WERI-Rb-1 (cell line): ENCODE measurements at regions not wholly inside any gene's neighbourhood (a gene's known extent, or its start where the extent isn't known, plus 50 kb on each side); places are given as distances from the start of the nearest gene placed in this dataset.

Source experiments
- DNase-seq: peaks from one replicate; pipeline ENCODE4 v3.0.0-alpha.2; 2020
- H3K27ac ChIP-seq: fragments of 250-450 bp; sonication (Bioruptor Pico); 2 replicates; pipeline ENCODE4 v1.5.1; 2020; ENCODE audit warnings: mild to moderate bottlenecking, moderate library complexity
- H3K27me3 ChIP-seq: fragments of 250-450 bp; sonication (Bioruptor Pico); 2 replicates; pipeline ENCODE4 v1.5.1; 2021; ENCODE audit warnings: mild to moderate bottlenecking, low read depth, moderate library complexity; ENCODE audit not compliant: insufficient read depth, severe bottlenecking
- H3K36me3 ChIP-seq: fragments of 250-450 bp; sonication (Bioruptor Pico); 2 replicates; pipeline ENCODE4 v1.5.1; 2020; ENCODE audit warnings: mild to moderate bottlenecking, moderate library complexity
- H3K4me3 ChIP-seq: 2 replicates; pipeline ENCODE4 v1.5.1; 2011; ENCODE audit warnings: low read depth, mild to moderate bottlenecking, control low read depth, low read length
- H3K9me3 ChIP-seq: fragments of 250-450 bp; sonication (Bioruptor Pico); 2 replicates; pipeline ENCODE4 v1.5.1; 2021; ENCODE audit warnings: mild to moderate bottlenecking, moderate library complexity; ENCODE audit not compliant: severe bottlenecking
- CTCF ChIP-seq: IDR thresholded peaks from 2 replicates; pipeline ENCODE4 v1.5.1; 2011; ENCODE audit warnings: low read depth, mild to moderate bottlenecking, control low read depth, inconsistent platforms, low read length

GRCh38 chr9:135217836-135218235 is 130.4 kb downstream of the OLFM1 start:
- Histone ChIP-seq H3K27me3 (no peaks in the 10 kb centered on the region), H3K4me3 (no peak overlapping the region), H3K9me3 (no peaks in the 10 kb centered on the region), H3K27ac (no peak overlapping the region), H3K36me3 (no peaks in the 10 kb centered on the region)
- no peak for TF ChIP-seq CTCF
- peak; percentile 6 for DNase-seq

DNA sequence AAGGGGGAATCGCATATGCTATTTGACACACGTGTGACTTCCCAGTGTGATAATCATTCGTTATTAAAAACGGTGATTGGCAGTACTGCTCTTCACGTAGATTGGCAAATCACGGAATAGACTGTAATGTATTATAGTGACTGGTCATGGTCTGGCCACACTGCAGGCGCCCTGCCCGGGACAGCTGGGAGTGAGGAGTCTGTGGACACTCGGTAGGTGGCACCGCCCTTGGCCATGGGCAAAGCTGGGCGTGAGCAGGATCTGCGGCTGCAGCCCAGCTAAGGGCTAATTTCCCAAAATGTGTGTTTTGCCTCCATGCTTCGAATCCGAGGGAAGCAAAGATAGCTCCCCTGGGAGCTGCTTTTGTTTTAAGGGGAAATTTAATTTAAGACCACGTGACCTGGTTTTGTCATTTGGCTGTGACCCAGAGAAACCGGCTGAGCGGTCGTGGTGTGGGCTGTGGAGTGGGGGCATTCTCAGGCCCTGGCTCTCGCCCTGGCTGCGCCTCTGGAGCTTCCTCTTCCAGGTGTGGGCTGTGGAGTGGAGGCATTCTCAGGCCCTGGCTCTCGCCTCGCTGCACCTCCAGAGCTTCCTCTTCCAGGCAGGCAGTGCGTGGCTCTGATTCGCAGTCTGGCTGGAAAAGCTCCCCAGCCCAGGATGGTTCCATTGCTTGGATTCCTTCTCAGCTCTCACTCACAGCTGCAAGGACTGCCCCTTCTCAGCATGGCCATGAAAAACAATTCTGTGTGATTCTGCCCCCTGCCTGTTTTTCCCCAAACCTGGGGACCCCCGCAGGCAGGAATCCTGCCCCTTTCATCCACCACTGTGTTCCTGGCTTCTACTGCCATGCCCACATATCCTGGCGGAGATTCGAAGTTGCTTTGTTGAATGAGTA is 131.1 kb downstream of the OLFM1 start:
- no peak overlapping the region for H3K4me3 ChIP-seq
- H3K36me3 ChIP-seq = no peaks in the 10 kb centered on the region
- H3K27ac ChIP-seq = no peak overlapping the region
- H3K9me3 ChIP-seq = no peaks in the 10 kb centered on the region
- no peaks in the 10 kb centered on the region for H3K27me3 ChIP-seq
- no peak for TF ChIP-seq CTCF
- peak; percentile 3 for DNase-seq

- Histone ChIP-seq H3K36me3 (no peaks in the 10 kb centered on the region), H3K9me3 (no peaks in the 10 kb centered on the region), H3K27ac (no peak overlapping the region), H3K4me3 (no peak overlapping the region), H3K27me3 (no peaks in the 10 kb centered on the region)
- no peak for TF ChIP-seq CTCF
- peak; percentile 1 for DNase-seq
These were observed 132.5 kb downstream of the OLFM1 start for GRCh38 chr9:135219676-135220600.

DNA sequence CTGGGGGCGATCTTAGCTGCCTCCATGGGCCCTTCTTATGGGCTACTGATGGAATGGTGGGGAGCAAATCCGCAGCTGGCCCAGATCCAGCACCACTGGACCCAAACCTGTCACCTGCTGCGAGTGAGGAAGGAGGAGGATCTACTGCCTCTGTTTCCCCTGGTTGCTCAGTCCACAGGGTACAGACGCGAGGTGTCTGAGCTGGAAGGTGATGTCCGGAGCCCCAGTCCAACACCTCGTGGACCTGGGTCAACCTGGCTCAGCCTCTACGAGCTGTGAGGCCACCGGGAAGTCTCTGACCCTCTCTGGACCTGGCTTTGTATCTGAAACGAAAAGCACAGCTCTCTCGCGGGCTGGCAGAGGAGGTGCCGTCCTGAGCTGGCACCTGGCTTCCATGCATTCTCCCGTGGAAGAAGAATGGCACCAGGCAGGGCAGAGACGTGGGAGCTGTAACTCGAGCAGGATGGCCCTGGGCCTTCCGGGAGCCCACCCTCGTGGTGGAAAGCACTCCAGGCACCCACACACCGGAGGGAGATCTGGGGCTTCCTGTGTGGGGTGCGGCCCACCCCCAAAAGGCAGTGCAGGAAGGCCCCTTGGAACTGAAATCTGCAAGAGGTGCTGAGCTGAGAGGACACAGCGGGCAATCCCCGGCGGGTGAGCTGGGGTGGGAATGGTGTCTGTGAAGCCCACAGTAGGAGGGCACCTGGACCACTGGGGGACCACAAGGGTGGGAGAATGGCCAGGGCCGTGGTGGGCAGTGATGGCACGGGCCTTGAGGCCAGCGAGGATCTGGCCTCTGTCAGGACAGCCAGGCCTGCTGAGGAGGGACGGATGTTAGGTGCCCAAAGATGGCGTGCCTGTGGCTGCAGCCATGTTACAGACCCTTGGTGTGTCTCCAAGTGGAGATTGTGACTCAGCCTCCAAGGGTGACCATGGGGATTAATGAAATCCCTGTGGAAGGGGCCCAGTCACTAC is 133.4 kb downstream of the OLFM1 start:
- H3K27me3 ChIP-seq = no peaks in the 10 kb centered on the region

More for the DNA sequence above, 133.4 kb downstream of the OLFM1 start:
- TF ChIP-seq CTCF = no peak
- H3K9me3 ChIP-seq = peaks cover 4% of the 10 kb centered on the region
- H3K4me3 ChIP-seq = no peak overlapping the region
- H3K27ac ChIP-seq = no peak overlapping the region
- H3K36me3 ChIP-seq = no peaks in the 10 kb centered on the region
- peak; percentile 3 for DNase-seq
